NK-92 (cell line): ENCODE measurements at regions not wholly inside any gene's neighbourhood (a gene's known extent, or its start where the extent isn't known, plus 50 kb on each side); places are given as distances from the start of the nearest gene placed in this dataset.

Experiments used
- DNase-seq: peaks from one replicate; lab custom pipeline; 2025; ENCODE audit not compliant: unreplicated experiment; lab: John Stamatoyannopoulos, UW

- DNase-seq: no peak
Measured at GRCh38 chr3:44048196-44048924, 193.3 kb upstream of the TOPAZ1 start.

- DNase-seq: no peak
Measured at GRCh38 chr3:44048949-44049348, 192.7 kb upstream of the TOPAZ1 start.

- DNase-seq: no peak
Measured at GRCh38 chr3:44050101-44050500, 191.6 kb upstream of the TOPAZ1 start.

- DNase-seq: no peak
Measured at GRCh38 chr3:44050867-44051266, 190.8 kb upstream of the TOPAZ1 start.

- DNase-seq: no peak
Measured at GRCh38 chr3:44055951-44056350, 185.7 kb upstream of the TOPAZ1 start.

- DNase-seq: no peak
Measured at GRCh38 chr3:44056446-44057240, 185.0 kb upstream of the TOPAZ1 start.

- no peak for DNase-seq
Measured at GRCh38 chr3:44058022-44058867, 183.4 kb upstream of the TOPAZ1 start.

GRCh38 chr3:44058868-44059203, 182.8 kb upstream of the TOPAZ1 start:
- DNase-seq: no peak

- DNase-seq: no peak
Measured at GRCh38 chr3:44060164-44060563, 181.5 kb upstream of the TOPAZ1 start.

GRCh38 chr3:44061268-44061667, 180.4 kb upstream of the TOPAZ1 start:
- DNase-seq: no peak

GRCh38 chr3:44061961-44062360, 179.7 kb upstream of the TOPAZ1 start:
- DNase-seq: no peak

GRCh38 chr3:44065311-44066094, 176.2 kb upstream of the TOPAZ1 start:
- no peak for DNase-seq

- DNase-seq: no peak
Measured at GRCh38 chr3:44066806-44067205, 174.9 kb upstream of the TOPAZ1 start.

GRCh38 chr3:44067431-44067830, 174.3 kb upstream of the TOPAZ1 start:
- no peak for DNase-seq

GRCh38 chr3:44068753-44069152, 172.9 kb upstream of the TOPAZ1 start:
- DNase-seq: no peak

GRCh38 chr3:44069276-44069675, 172.4 kb upstream of the TOPAZ1 start:
- DNase-seq: no peak

- no peak for DNase-seq
Measured at GRCh38 chr3:44070841-44071546, 170.7 kb upstream of the TOPAZ1 start.

GRCh38 chr3:44072601-44073540, 168.8 kb upstream of the TOPAZ1 start:
- no peak for DNase-seq

GRCh38 chr3:44074181-44074580, 167.5 kb upstream of the TOPAZ1 start:
- DNase-seq: no peak
